IMR-90 (cell line): ENCODE measurements at regions not wholly inside any gene's neighbourhood (a gene's known extent, or its start where the extent isn't known, plus 50 kb on each side); places are given as distances from the start of the nearest gene placed in this dataset.

Source experiments
- ATAC-seq: fragments of 200-7000 bp; cut with Tn5 transposase; 2 replicates; pipeline ENCODE4 v1.9.1; 2020; ENCODE audit warnings: low read depth, mild to moderate bottlenecking, moderate library complexity
- BruUV-seq: library from RNA; stranded (reverse); fragments of 400-500 nt; replicated peaks from 2 replicates; lab custom pipeline; 2021; lab: Mats Ljungman, UMichigan
- CTCF ChIA-PET: fragments of 300-600 bp; formaldehyde crosslinking; extraction: SDS; loops from one replicate; lab custom pipeline; 2021; ENCODE audit warnings: antibody characterized with exemption; lab: Yijun Ruan, JAX
- POLR2A ChIA-PET: fragments of 300-600 bp; sonication (Branson Sonifier 250); formaldehyde crosslinking; loops from one replicate; lab custom pipeline; 2022; ENCODE audit warnings: antibody characterized with exemption; ENCODE audit not compliant: unreplicated experiment; lab: Charles Lee
- DNase-seq: peaks from one replicate; pipeline ENCODE4 v3.0.0; 2013
- H2AFZ ChIP-seq: replicated peaks from 2 replicates; pipeline ENCODE3; 2013; ENCODE audit warnings: low read length, mild to moderate bottlenecking; ENCODE audit not compliant: poor library complexity
- H2AK5ac ChIP-seq: 2 replicates; pipeline ENCODE4 v1.6.1; 2013; ENCODE audit warnings: low read depth, low read length, inconsistent platforms
- H2AK9ac ChIP-seq: replicated peaks from 2 replicates; pipeline ENCODE3; 2013; ENCODE audit warnings: mild to moderate bottlenecking, low read depth, low read length, moderate library complexity; ENCODE audit not compliant: poor library complexity
- H2BK120ac ChIP-seq: 2 replicates; pipeline ENCODE4 v1.6.1; 2013; ENCODE audit warnings: low read depth, low read length, inconsistent platforms
- H2BK15ac ChIP-seq: 3 replicates; pipeline ENCODE4 v1.6.1; 2013; ENCODE audit warnings: low read depth, low read length, inconsistent platforms
- H2BK20ac ChIP-seq: 2 replicates; pipeline ENCODE4 v1.6.1; 2013; ENCODE audit warnings: low read depth, mild to moderate bottlenecking, inconsistent platforms, low read length, moderate library complexity
- H2BK5ac ChIP-seq: 2 replicates; pipeline ENCODE4 v1.6.1; 2013; ENCODE audit warnings: mild to moderate bottlenecking, low read depth, low read length, inconsistent platforms; ENCODE audit not compliant: poor library complexity, severe bottlenecking
- H3K14ac ChIP-seq: replicated peaks from 2 replicates; pipeline ENCODE4 v1.6.1; 2013; ENCODE audit warnings: low read depth, low read length, inconsistent platforms
- H3K18ac ChIP-seq: 2 replicates; pipeline ENCODE4 v1.6.1; 2013; ENCODE audit warnings: low read depth, low read length, control low read depth
- H3K23ac ChIP-seq: 2 replicates; pipeline ENCODE4 v1.6.1; 2013; ENCODE audit warnings: low read depth, low read length, inconsistent platforms
- H3K27ac ChIP-seq: 2 replicates; pipeline ENCODE4 v1.5.1; 2013; ENCODE audit warnings: mild to moderate bottlenecking, control low read depth, low read length; ENCODE audit not compliant: insufficient read depth
- H3K27me3 ChIP-seq: 2 replicates; pipeline ENCODE4 v1.6.1; 2013; ENCODE audit warnings: low read length; ENCODE audit not compliant: control insufficient read depth, insufficient read depth
- H3K36me3 ChIP-seq: 2 replicates; pipeline ENCODE4 v1.6.1; 2013; ENCODE audit warnings: low read length, mixed read lengths; ENCODE audit not compliant: control insufficient read depth, insufficient read depth
- H3K4ac ChIP-seq: 2 replicates; pipeline ENCODE4 v1.6.1; 2013; ENCODE audit warnings: low read depth, low read length, inconsistent platforms
- H3K4me1 ChIP-seq: 2 replicates; pipeline ENCODE4 v1.6.1; 2013; ENCODE audit warnings: low read length, mixed read lengths; ENCODE audit not compliant: control insufficient read depth, insufficient read depth
- H3K4me2 ChIP-seq: 2 replicates; pipeline ENCODE4 v1.6.1; 2013; ENCODE audit warnings: low read depth, mild to moderate bottlenecking, control low read depth, low read length, moderate library complexity
- H3K4me3 ChIP-seq: 2 replicates; pipeline ENCODE4 v1.5.1; 2013; ENCODE audit warnings: low read depth, mild to moderate bottlenecking, control low read depth, low read length, moderate library complexity; ENCODE audit not compliant: insufficient read depth
- H3K56ac ChIP-seq: 2 replicates; pipeline ENCODE4 v1.6.1; 2013; ENCODE audit warnings: low read length, inconsistent platforms; ENCODE audit not compliant: insufficient read depth; ENCODE audit errors: extremely low read depth
- H3K79me1 ChIP-seq, 2 experiments: 2 replicates each; pipeline ENCODE4 v1.6.1; 2013; ENCODE audit warnings: low read length in 2 of 2, inconsistent platforms in 1 of 2, low read depth in 1 of 2
- H3K9ac ChIP-seq: 2 replicates; pipeline ENCODE4 v1.6.1; 2013; ENCODE audit warnings: low read depth, low read length, control low read depth
- H3K9me1 ChIP-seq: 2 replicates; pipeline ENCODE4 v1.6.1; 2013; ENCODE audit warnings: low read length, inconsistent platforms; ENCODE audit not compliant: insufficient read depth
- H3K9me3 ChIP-seq: 2 replicates; pipeline ENCODE4 v1.6.1; 2013; ENCODE audit warnings: low read length; ENCODE audit not compliant: control insufficient read depth, insufficient read depth
- H4K20me1 ChIP-seq: 2 replicates; pipeline ENCODE4 v1.6.1; 2013; ENCODE audit warnings: low read length, inconsistent platforms; ENCODE audit not compliant: insufficient read depth
- H4K5ac ChIP-seq: 2 replicates; pipeline ENCODE4 v1.6.1; 2013; ENCODE audit warnings: mild to moderate bottlenecking, low read depth, low read length, control low read depth
- H4K8ac ChIP-seq, 2 experiments: 2 replicates each; pipeline ENCODE4 v1.6.1; 2013; ENCODE audit warnings: low read depth in 2 of 2, low read length in 2 of 2, control low read depth in 1 of 2, inconsistent platforms in 1 of 2
- H4K91ac ChIP-seq: 2 replicates; pipeline ENCODE4 v1.6.1; 2013; ENCODE audit warnings: low read depth, low read length, inconsistent platforms; ENCODE audit not compliant: insufficient read depth
- BHLHE40 ChIP-seq: fragments of 150-350 bp; IDR thresholded peaks from 2 replicates; pipeline ENCODE4 v1.6.1; 2016; ENCODE audit warnings: mild to moderate bottlenecking, low read depth, low read length
- MAFK ChIP-seq: IDR thresholded peaks from 2 replicates; pipeline ENCODE4 v1.6.1; 2012; ENCODE audit warnings: low read depth, low read length, improper control_type of control experiment
- POLR2A ChIP-seq: IDR thresholded peaks from 2 replicates; pipeline ENCODE4 v1.6.1; 2012; ENCODE audit warnings: mild to moderate bottlenecking, low read depth, low read length
- WGBS, 2 experiments: methylation state at CpG; one replicate each; pipeline versions ENCODE4 v1.1.5 to v1.1.7; 2013; ENCODE audit warnings: missing lambda C conversion rate in 2 of 2; ENCODE audit not compliant: insufficient read length in 1 of 2; ENCODE audit errors: extremely low coverage in 2 of 2; 5-methylcytosine and 5-hydroxymethylcytosine counted together
- dilution Hi-C: fragments of 300-500 bp; cut with HindIII; formaldehyde crosslinking; loops from one replicate; pipeline ENCODE4 v1.14.3; 2018; ENCODE audit warnings: low sequenced_read_pairs; ENCODE audit not compliant: unreplicated experiment
- in situ Hi-C: fragments of 300-500 bp; cut with MboI; formaldehyde crosslinking; loops from 3 replicates; pipeline ENCODE4 v1.14.3; 2019; ENCODE audit warnings: low sequenced_read_pairs, inconsistent platforms, mixed read lengths
- intact Hi-C: fragments of 100-400 bp; cut with micrococcal nuclease; formaldehyde crosslinking; loops from 2 replicates; pipeline ENCODE4 v1.10.0; 2022

GRCh38 chr5:56412601-56413379, 179.7 kb upstream of the ANKRD55 start (continued):
- no peak for TF ChIP-seq MAFK

- dilution Hi-C loops: no loop called here
- peaks cover 24% of the 10 kb centered on the region for H3K9me1 ChIP-seq
Observed at GRCh38 chr5:56410696-56411095, 177.6 kb upstream of the ANKRD55 start.

More at GRCh38 chr5:56410696-56411095, 177.6 kb upstream of the ANKRD55 start:
- Histone ChIP-seq H4K8ac (peak overlapping the region in 1 of 2 experiments; percentile 63; a peak in 3 of 4 replicates), H3K14ac (peak overlapping the region; percentile 82), H3K4me3 (no peak overlapping the region), H2AK9ac (peak overlapping the region; percentile 17), H4K20me1 (no peaks in the 10 kb centered on the region), H3K27me3 (no peaks in the 10 kb centered on the region), H4K91ac (peak overlapping the region; percentile 84), H3K9me3 (no peaks in the 10 kb centered on the region), H2BK15ac (peak overlapping the region; percentile 83; the same call in 2 of the 3 replicates), H3K36me3 (no peaks in the 10 kb centered on the region), H3K79me1 (no peaks in the 10 kb centered on the region), H2AK5ac (peak overlapping the region; percentile 89), H2BK5ac (peak overlapping the region; percentile 57), H3K4me1 (peaks cover 19% of the 10 kb centered on the region), H3K23ac (0 out of 2 replicates have a peak overlapping the region, but pooled peaks have one; percentile 76), H3K27ac (peak overlapping the region; percentile 30; the same call in 1 of the 2 replicates), H2AFZ (peak overlapping the region; percentile 37), H4K5ac (peak overlapping the region; percentile 87), H3K9ac (no peak overlapping the region), H3K18ac (peak overlapping the region; percentile 73), H3K56ac (0 out of 2 replicates have a peak overlapping the region, but pooled peaks have one; percentile 29), H2BK120ac (peak overlapping the region; percentile 88), H3K4me2 (no peak overlapping the region), H2BK20ac (peak overlapping the region; percentile 89), H3K4ac (peak overlapping the region; percentile 91)
- intact Hi-C loops: no loop called here
- ATAC-seq (no peak), DNase-seq (no peak)
- in situ Hi-C loops: no loop called here
- ChIA-PET POLR2A (no interaction called here), CTCF (interaction anchor here (1.9 kb wide), 1 partner anchor 65 kb away, joined by 4 read pairs; no protein-coding TSS in a partner anchor)
- no TSS peak for BruUV-seq
- TF ChIP-seq POLR2A (no peak), BHLHE40 (no peak)
- WGBS, 2 experiments: no CpG with 5 or more reads among the region's 6 CpGs
